Breast epithelium (tissue), 4 donors: ENCODE measurements at regions not wholly inside any gene's neighbourhood (a gene's known extent, or its start where the extent isn't known, plus 50 kb on each side); places are given as distances from the start of the nearest gene placed in this dataset.

ENCODE experiments used
- DNase-seq, 2 donors: peaks; one replicate each; pipeline ENCODE4 v3.0.0-alpha.2; 2019; ENCODE audit warnings: low spot score in 2 of 2
- H3K27ac ChIP-seq, 2 donors: fragments of 200-600 bp; sonication (generic) in 1 of 2; one replicate each; pipeline ENCODE4 v1.5.1; 2016 to 2019; ENCODE audit warnings: mild to moderate bottlenecking in 1 of 2
- H3K27me3 ChIP-seq, 2 donors: fragments of 200-600 bp; sonication (generic) in 1 of 2; one replicate each; pipeline versions ENCODE4 v1.5.1 to v1.6.0; 2017 to 2019; ENCODE audit warnings: control low read depth in 1 of 2, mild to moderate bottlenecking in 1 of 2
- H3K36me3 ChIP-seq: fragments of 200-600 bp; one replicate; pipeline ENCODE4 v1.5.1; 2019
- H3K4me1 ChIP-seq, 2 donors: fragments of 200-600 bp; sonication (generic); one replicate each; pipeline ENCODE4 v1.5.1; 2016 to 2019; ENCODE audit warnings: control low read depth in 1 of 2
- H3K4me3 ChIP-seq, 3 donors: fragments of 200-600 bp; sonication (generic); 1 replicate in 2 of 3; 2 replicates in 1 of 3; pipeline ENCODE4 v1.5.1; 2016 to 2019; ENCODE audit warnings: mild to moderate bottlenecking in 3 of 3, moderate library complexity in 2 of 3
- H3K9me3 ChIP-seq, 2 donors: fragments of 200-600 bp; sonication (generic) in 1 of 2; one replicate each; pipeline ENCODE4 v1.5.1; 2016 to 2019; ENCODE audit warnings: control low read depth in 1 of 2
- POLR2A ChIP-seq: fragments of 450-650 bp; IDR thresholded peaks from one replicate; pipeline ENCODE4 v1.6.1; 2016; ENCODE audit warnings: antibody characterized with exemption, mild to moderate bottlenecking, moderate library complexity
- POLR2AphosphoS5 ChIP-seq, 3 donors: sonication (generic); formaldehyde crosslinking; IDR thresholded peaks; one replicate each; pipeline ENCODE4 v1.6.1; 2017; ENCODE audit warnings: antibody characterized with exemption in 3 of 3
- intact Hi-C: fragments of 100-400 bp; cut with DNase I; formaldehyde crosslinking; loops from one replicate; pipeline ENCODE4 v1.15.1; 2023; ENCODE audit warnings: low total_unique reads
- TF ChIP-seq, protein P1 (sequence below), 3 donors: fragments of 450-650 bp; IDR thresholded peaks; one replicate each; pipeline ENCODE4 v1.5.1; 2016 to 2017; ENCODE audit warnings: antibody characterized with exemption in 3 of 3, mild to moderate bottlenecking in 3 of 3, moderate library complexity in 3 of 3

DNA sequence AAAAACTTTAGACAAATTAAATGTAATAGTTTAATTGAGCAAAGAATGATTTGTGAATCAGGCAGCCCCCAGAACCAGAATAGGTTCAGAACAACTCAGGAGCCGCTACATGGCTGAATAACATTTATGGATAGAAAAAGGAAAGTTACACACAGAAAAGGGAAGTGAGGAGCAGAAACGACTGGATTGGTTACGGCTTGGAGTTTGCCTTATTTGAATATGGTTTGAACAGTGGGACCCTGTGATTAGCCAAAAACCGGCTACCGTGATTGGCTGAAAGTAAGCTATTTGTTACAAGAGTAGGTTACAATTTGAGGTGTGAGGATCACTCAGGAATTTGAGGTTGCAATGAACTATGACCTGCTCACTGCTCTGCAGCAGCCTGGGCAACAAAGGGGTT, 1139.8 kb downstream of the CDH11 start:
- TF ChIP-seq POLR2A (no peak), POLR2AphosphoS5 (IDR thresholded peaks at IDR 0.05) (no peak)
- TF ChIP-seq, protein P1, sequence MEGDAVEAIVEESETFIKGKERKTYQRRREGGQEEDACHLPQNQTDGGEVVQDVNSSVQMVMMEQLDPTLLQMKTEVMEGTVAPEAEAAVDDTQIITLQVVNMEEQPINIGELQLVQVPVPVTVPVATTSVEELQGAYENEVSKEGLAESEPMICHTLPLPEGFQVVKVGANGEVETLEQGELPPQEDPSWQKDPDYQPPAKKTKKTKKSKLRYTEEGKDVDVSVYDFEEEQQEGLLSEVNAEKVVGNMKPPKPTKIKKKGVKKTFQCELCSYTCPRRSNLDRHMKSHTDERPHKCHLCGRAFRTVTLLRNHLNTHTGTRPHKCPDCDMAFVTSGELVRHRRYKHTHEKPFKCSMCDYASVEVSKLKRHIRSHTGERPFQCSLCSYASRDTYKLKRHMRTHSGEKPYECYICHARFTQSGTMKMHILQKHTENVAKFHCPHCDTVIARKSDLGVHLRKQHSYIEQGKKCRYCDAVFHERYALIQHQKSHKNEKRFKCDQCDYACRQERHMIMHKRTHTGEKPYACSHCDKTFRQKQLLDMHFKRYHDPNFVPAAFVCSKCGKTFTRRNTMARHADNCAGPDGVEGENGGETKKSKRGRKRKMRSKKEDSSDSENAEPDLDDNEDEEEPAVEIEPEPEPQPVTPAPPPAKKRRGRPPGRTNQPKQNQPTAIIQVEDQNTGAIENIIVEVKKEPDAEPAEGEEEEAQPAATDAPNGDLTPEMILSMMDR (IDR thresholded peaks at IDR 0.05), result no peak
- Histone ChIP-seq H3K27me3 (no peaks in the 10 kb centered on the region), H3K36me3 (no peaks in the 10 kb centered on the region), H3K9me3 (no peaks in the 10 kb centered on the region), H3K4me1 (no peaks in the 10 kb centered on the region), H3K4me3 (no peak overlapping the region), H3K27ac (no peak overlapping the region)
- no peak for DNase-seq
- intact Hi-C loops, result no loop called here

DNA sequence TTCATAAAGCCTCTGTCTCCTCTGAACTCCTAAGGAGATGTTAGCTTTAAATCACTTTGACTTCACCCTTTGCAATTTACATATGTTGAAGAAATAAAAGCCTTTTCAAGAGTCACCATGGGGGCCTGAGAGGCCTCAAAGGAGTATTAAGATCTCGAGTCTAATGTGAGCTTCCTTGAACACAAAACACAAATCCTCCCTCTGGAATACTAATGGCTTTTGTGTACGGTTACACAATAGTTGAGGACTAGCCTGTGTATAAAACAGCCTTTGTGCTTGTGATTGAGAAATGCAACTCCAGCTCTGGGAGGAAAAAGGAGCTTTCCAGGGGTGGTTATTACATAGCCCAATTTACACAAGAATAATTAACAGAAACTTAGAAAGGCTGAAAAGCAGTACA, 1140.2 kb downstream of the CDH11 start:
- no peak overlapping the region for H3K27ac ChIP-seq
- no peak for TF ChIP-seq POLR2AphosphoS5 (IDR thresholded peaks at IDR 0.05)
- intact Hi-C loops, result no loop called here

DNA sequence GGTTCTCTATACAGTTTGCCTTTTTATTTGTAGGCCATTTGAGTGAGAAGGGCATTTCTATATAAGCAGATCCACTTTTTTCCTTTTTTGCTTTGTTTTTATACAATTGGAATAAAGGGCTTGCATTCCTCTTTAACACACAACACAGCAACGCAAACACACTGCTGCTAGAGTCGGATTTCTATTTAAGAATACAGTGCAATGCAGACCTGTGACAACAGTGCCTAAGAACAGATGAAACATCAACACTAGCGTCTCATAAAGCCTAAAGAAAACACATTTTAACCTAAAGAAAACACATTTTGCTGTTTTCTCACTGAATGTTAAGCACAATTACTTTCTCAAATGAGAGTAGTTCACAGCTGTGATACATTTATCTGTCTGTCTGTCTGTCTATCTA, 1141.1 kb downstream of the CDH11 start:
- Histone ChIP-seq H3K36me3 (no peaks in the 10 kb centered on the region), H3K4me3 (no peak overlapping the region), H3K27ac (no peak overlapping the region), H3K4me1 (no peaks in the 10 kb centered on the region), H3K9me3 (no peaks in the 10 kb centered on the region), H3K27me3 (no peaks in the 10 kb centered on the region)
- DNase-seq, result no peak
- TF ChIP-seq POLR2A (no peak), POLR2AphosphoS5 (IDR thresholded peaks at IDR 0.05) (no peak)
- TF ChIP-seq, protein P1 (IDR thresholded peaks at IDR 0.05), result no peak
- intact Hi-C loops, result no loop called here

More for the DNA sequence above, 1140.2 kb downstream of the CDH11 start:
- no peaks in the 10 kb centered on the region for H3K36me3 ChIP-seq
- H3K27me3 ChIP-seq, result no peaks in the 10 kb centered on the region
- DNase-seq, result no peak
- H3K4me1 ChIP-seq, result no peaks in the 10 kb centered on the region
- H3K4me3 ChIP-seq, result no peak overlapping the region
- no peaks in the 10 kb centered on the region for H3K9me3 ChIP-seq

DNA sequence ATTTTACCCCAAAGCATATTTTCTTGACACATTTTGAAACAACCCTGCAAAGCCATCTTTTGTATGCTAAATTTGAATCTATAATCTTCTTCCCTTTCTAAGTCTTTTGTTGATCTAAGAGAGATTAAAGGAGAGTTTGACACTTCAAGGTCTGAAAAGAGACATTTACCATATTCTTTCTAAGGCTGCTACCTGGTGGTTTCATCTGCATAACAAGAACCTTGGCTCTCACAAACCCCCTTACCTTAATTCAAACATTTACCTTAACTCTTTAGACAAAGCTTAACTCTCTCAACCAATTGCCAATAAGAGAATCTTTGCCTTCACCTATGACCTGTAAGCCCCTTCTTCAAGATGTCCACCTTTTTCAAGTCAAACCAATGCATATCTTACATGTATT, 1143.6 kb downstream of the CDH11 start:
- TF ChIP-seq POLR2AphosphoS5 (IDR thresholded peaks at IDR 0.05), result no peak
- H3K36me3 ChIP-seq, result no peaks in the 10 kb centered on the region
- H3K4me1 ChIP-seq, result no peaks in the 10 kb centered on the region
- no peak overlapping the region for H3K27ac ChIP-seq
- H3K4me3 ChIP-seq, result no peak overlapping the region
- no peaks in the 10 kb centered on the region for H3K9me3 ChIP-seq
- H3K27me3 ChIP-seq, result no peaks in the 10 kb centered on the region
- intact Hi-C loops, result no loop called here
- no peak for DNase-seq

DNA sequence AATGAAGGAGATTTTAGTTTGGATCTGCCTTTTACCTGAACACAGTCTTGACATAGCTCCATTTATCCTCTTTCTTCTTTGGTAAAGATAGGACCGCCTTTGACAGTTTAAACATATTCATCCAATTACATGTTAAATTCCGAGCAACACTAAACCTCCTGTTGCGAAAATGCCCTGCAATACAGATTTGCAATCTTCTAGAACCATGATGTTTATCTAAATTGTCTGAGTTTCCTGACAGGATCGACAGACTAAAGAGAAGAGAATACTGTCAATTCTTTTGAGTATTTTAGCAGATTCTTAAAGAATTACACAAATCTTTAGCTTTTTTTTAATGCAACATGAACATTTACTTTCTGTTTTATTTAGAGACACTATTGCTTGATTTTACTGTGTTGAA, 1145.5 kb downstream of the CDH11 start:
- no peak overlapping the region for H3K27ac ChIP-seq
- no peaks in the 10 kb centered on the region for H3K27me3 ChIP-seq
- H3K9me3 ChIP-seq, result no peaks in the 10 kb centered on the region
- no peak for DNase-seq
- H3K4me1 ChIP-seq, result no peaks in the 10 kb centered on the region
- TF ChIP-seq POLR2A (no peak), POLR2AphosphoS5 (IDR thresholded peaks at IDR 0.05) (no peak)
- TF ChIP-seq, protein P1 (IDR thresholded peaks at IDR 0.05), result no peak
- intact Hi-C loops, result no loop called here
- no peak overlapping the region for H3K4me3 ChIP-seq
- H3K36me3 ChIP-seq, result no peaks in the 10 kb centered on the region

DNA sequence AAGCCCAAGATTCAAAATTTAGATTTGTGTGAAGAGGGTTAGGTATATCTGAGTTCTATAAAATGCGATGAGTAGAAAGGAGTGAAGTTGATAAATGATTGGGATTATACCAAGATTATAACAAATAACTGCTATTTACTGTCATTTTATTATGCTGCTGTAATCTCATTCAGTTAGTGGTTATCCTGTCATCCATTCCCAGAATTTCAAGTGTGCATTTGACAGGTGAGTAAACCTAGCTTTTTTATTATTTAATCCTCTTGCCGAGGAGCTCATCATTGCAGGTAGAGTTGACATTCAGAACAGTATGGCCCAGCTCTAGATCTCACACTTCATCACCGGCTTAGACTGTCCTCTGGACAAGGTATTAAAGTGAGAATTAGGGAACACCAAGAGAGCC, 1146.2 kb downstream of the CDH11 start:
- no peaks in the 10 kb centered on the region for H3K36me3 ChIP-seq
- TF ChIP-seq POLR2AphosphoS5 (IDR thresholded peaks at IDR 0.05), result no peak
- TF ChIP-seq, protein P1 (IDR thresholded peaks at IDR 0.05), result no peak
- H3K27ac ChIP-seq, result no peak overlapping the region
- H3K9me3 ChIP-seq, result no peaks in the 10 kb centered on the region
- H3K4me1 ChIP-seq, result no peaks in the 10 kb centered on the region
- H3K4me3 ChIP-seq, result no peak overlapping the region
- H3K27me3 ChIP-seq, result no peaks in the 10 kb centered on the region
- intact Hi-C loops, result no loop called here
- no peak for DNase-seq
